Breast epithelium (tissue), 3 donors: ENCODE measurements at regions not wholly inside any gene's neighbourhood (a gene's known extent, or its start where the extent isn't known, plus 50 kb on each side); places are given as distances from the start of the nearest gene placed in this dataset.

ENCODE experiments used
- POLR2AphosphoS5 ChIP-seq, 3 donors: sonication (generic); formaldehyde crosslinking; IDR thresholded peaks; one replicate each; pipeline ENCODE4 v1.6.1; 2017; ENCODE audit warnings: antibody characterized with exemption in 3 of 3
- TF ChIP-seq, protein P1 (sequence below), 3 donors: fragments of 450-650 bp; IDR thresholded peaks; one replicate each; pipeline ENCODE4 v1.5.1; 2016 to 2017; ENCODE audit warnings: antibody characterized with exemption in 3 of 3, mild to moderate bottlenecking in 3 of 3, moderate library complexity in 3 of 3

DNA sequence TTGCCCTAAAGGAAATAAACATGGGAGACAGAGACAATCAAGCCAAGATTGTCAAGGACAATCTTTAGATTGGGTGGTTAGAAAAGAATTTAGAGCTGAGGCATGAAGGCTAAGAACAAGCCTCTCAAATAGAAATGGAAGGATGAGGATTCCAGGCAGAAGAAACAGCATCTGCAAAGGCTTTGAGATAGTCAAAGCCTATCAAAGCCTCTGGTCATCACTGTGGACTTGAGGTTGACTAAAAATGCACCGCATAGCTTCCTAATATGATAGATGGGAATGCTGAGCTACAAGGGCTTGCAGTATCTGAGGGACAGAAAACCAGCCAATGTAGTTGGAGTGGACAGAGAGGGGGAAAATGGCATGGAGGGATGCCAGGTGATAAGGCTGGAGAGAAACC, 109.8 kb upstream of the FAM20A start:
- TF ChIP-seq, protein P1, sequence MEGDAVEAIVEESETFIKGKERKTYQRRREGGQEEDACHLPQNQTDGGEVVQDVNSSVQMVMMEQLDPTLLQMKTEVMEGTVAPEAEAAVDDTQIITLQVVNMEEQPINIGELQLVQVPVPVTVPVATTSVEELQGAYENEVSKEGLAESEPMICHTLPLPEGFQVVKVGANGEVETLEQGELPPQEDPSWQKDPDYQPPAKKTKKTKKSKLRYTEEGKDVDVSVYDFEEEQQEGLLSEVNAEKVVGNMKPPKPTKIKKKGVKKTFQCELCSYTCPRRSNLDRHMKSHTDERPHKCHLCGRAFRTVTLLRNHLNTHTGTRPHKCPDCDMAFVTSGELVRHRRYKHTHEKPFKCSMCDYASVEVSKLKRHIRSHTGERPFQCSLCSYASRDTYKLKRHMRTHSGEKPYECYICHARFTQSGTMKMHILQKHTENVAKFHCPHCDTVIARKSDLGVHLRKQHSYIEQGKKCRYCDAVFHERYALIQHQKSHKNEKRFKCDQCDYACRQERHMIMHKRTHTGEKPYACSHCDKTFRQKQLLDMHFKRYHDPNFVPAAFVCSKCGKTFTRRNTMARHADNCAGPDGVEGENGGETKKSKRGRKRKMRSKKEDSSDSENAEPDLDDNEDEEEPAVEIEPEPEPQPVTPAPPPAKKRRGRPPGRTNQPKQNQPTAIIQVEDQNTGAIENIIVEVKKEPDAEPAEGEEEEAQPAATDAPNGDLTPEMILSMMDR (IDR thresholded peaks at IDR 0.05), result no peak
- TF ChIP-seq POLR2AphosphoS5 (IDR thresholded peaks at IDR 0.05), result no peak
